ENCODE measurements at regions not wholly inside any gene's neighbourhood (a gene's known extent, or its start where the extent isn't known, plus 50 kb on each side); places are given as distances from the start of the nearest gene placed in this dataset.
"Not testable (repeated sequence)": the region's sequence is repeated elsewhere in the genome, so short reads cannot be mapped to it uniquely, and the experiment has no call there.

- DNase-seq (ENCODE audit: low spot score) = no peak
Measured at GRCh38 chr1:43042773-43043457, 84.2 kb upstream of the SLC2A1 start.

GRCh38 chr1:43042127-43042526 is 83.5 kb upstream of the SLC2A1 start:
- no peak for DNase-seq (ENCODE audit: low spot score)

- no peak for DNase-seq (ENCODE audit: low spot score)
Measured at GRCh38 chr1:43041591-43041990, 82.9 kb upstream of the SLC2A1 start.

GRCh38 chr1:43039228-43040055 is 80.8 kb upstream of the SLC2A1 start:
- no peak for DNase-seq (ENCODE audit: low spot score)

GRCh38 chr1:43038232-43038935 is 79.7 kb upstream of the SLC2A1 start:
- no peak for DNase-seq (ENCODE audit: low spot score)

- DNase-seq (ENCODE audit: low spot score) = no peak
Measured at GRCh38 chr1:43037466-43037865, 78.8 kb upstream of the SLC2A1 start.

GRCh38 chr1:43036932-43037331 is 78.3 kb upstream of the SLC2A1 start:
- DNase-seq (ENCODE audit: low spot score) = no peak

- peak; percentile 7 for DNase-seq (ENCODE audit: low spot score)
Measured at GRCh38 chr1:43035821-43036741, 77.4 kb upstream of the SLC2A1 start.

- no peak for DNase-seq (ENCODE audit: low spot score)
Measured at GRCh38 chr1:43034778-43035177, 76.1 kb upstream of the SLC2A1 start.

GRCh38 chr1:43034195-43034658 is 75.6 kb upstream of the SLC2A1 start:
- DNase-seq (ENCODE audit: low spot score) = no peak

GRCh38 chr1:43031316-43032203 is 72.9 kb upstream of the SLC2A1 start:
- DNase-seq (ENCODE audit: low spot score) = no peak

GRCh38 chr1:43024905-43025304 is 66.2 kb upstream of the SLC2A1 start:
- DNase-seq (ENCODE audit: low spot score) = no peak

GRCh38 chr1:43021547-43022474 is 63.1 kb upstream of the SLC2A1 start:
- DNase-seq (ENCODE audit: low spot score) = no peak

GRCh38 chr1:43019226-43019625 is 60.6 kb upstream of the SLC2A1 start:
- no peak for DNase-seq (ENCODE audit: low spot score)

- DNase-seq (ENCODE audit: low spot score) = no peak
Measured at GRCh38 chr1:43018121-43018520, 59.5 kb upstream of the SLC2A1 start.

- no peak for DNase-seq (ENCODE audit: low spot score)
Measured at GRCh38 chr1:43015269-43015668, 56.6 kb upstream of the SLC2A1 start.

GRCh38 chr1:43014579-43014978 is 55.9 kb upstream of the SLC2A1 start:
- not testable (repeated sequence) for DNase-seq (ENCODE audit: low spot score)

GRCh38 chr1:43011020-43011419 is 52.4 kb upstream of the SLC2A1 start:
- no peak for DNase-seq (ENCODE audit: low spot score)

- no peak for DNase-seq (ENCODE audit: low spot score)
Measured at GRCh38 chr1:43009274-43009673, 50.6 kb upstream of the SLC2A1 start.

Data from globus pallidus (tissue), 1 donor.